ENCODE measurements at regions not wholly inside any gene's neighbourhood (a gene's known extent, or its start where the extent isn't known, plus 50 kb on each side); places are given as distances from the start of the nearest gene placed in this dataset.

DNA sequence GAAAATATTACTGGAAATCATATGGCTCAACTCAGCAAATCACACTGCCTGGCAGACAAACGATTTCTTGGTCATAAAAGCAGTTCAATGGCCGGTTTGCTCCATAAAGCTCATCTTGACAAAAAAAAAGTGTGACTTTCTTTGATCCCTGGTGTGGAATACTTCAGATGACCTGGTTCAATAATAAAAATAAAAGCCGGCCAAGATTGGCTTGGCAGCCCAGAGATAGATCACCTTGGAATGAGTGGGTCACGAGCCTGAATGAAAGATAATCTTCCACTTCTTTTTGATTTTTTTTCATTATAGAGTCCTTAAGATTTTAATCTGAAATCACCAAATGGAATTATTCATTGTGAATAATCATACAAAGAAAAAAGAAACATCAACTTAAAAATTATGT, 445.3 kb upstream of the CITED2 start:
- DNase-seq: no peak

DNA sequence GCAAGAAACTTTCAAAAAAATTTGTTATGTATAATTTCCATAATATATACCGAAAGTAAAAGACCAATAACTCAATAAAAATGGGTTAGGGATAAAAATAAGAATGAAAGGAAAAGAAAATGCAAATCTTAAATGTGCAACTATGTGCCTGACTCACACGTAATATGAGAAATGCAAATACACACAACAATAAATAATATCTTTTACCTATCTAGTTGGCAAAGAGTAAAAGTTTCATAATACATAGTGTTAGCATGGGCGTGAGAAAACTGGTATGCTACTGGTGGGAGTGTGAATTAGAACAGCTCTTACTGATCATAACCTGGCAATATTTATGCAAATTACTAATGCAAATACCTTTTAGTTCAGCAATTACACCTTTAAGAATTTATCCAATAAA, 438.5 kb upstream of the CITED2 start:
- DNase-seq: no peak

DNA sequence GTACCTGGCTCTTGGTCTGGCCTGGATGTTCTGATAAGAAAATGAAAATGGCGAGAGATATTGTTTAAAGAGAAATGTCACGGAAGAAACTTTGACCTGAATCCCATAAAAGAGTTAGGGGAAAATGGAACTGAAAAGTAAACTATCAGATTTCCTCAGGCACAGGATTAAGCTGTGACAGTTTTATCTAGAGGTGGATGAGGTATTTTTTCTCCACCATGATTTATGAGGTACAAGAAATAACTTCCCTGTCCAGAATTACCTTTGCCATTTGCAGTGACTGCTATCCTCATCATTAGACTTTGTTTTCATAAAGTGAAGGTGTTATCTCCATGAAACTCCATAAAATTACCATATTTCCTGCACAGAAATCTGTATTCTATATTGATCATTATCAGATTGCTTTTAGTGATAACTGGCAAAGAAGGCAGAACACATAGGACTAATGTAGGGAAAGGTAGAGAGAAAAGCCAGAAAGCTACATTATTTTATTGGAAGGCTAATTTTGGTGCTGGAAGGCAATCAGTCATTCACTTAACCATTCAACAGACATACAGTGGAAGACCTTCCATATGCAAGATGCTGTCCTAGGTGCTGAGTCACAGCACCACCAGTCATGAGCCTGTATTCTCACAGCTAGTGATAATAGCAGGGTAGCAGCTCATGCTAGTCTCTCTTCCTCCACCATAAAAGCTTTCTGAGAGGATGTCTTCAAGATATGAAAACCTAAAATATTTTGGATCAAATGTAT, 427.3 kb upstream of the CITED2 start:
- peak in 1 of 3 donors; percentile 12 for DNase-seq

DNA sequence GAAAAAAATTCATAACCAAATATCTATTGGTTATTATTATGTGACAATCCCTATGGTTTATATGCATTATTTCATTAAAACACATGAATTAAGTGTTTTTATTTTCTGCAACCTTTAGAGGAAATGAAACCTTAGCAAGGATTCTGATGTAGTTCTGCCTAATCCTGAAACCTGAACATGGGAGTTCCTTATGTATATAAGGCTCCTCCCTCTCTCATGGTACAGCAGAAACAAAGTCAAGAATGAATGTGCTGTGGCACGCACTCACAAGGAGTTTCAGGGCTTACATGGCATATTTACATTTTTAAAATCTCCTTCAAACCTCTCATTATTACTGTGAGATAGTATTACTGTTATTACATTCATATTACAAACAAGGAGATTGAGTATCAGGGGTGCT, 426.4 kb upstream of the CITED2 start:
- peak in 1 of 3 donors; percentile 5 for DNase-seq

DNA sequence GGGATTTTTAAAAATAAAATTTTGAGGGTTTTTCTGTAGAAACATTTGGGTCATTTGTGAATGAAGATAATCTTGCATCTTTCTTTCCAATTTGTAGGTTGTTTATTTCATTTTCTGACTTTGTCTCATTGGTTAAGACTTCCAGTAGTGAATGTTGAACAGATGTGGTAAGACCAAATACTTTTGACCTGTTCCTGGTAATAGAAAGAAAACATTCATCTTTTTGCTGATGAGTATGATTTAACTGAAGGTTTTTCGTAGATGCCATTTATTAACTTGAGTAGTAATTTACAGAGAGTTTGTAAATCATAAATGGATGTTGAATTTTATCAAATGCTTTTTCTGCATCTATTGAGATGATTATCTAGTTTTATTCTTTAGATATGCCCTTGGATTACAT, 416.1 kb upstream of the CITED2 start:
- no peak for DNase-seq

DNA sequence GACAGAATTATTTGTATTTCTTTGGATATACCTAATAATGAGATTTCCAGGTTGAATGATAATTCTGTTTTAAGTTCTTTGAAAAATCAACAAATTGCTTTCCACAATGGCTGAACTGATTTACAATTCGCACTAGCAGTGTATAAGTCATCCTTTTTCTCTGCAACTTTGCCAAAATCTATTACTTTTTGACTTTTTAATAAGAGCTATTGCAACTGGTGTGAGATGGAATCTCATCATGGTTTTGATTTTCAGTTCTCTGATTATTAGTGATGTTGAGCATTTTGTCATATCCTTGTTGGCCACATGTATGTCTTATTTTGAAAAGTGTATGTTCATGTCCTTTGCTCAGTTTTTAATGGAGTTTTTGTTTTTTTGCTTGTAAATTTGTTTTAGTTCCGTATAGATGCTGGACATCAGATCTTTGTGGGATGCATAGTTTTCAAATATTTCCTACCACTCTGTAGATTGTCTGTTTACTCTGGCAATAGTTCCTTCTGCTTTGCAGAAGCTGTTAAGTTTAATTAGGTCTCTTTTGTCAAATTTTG, 409.8 kb upstream of the CITED2 start:
- no peak for DNase-seq

DNA sequence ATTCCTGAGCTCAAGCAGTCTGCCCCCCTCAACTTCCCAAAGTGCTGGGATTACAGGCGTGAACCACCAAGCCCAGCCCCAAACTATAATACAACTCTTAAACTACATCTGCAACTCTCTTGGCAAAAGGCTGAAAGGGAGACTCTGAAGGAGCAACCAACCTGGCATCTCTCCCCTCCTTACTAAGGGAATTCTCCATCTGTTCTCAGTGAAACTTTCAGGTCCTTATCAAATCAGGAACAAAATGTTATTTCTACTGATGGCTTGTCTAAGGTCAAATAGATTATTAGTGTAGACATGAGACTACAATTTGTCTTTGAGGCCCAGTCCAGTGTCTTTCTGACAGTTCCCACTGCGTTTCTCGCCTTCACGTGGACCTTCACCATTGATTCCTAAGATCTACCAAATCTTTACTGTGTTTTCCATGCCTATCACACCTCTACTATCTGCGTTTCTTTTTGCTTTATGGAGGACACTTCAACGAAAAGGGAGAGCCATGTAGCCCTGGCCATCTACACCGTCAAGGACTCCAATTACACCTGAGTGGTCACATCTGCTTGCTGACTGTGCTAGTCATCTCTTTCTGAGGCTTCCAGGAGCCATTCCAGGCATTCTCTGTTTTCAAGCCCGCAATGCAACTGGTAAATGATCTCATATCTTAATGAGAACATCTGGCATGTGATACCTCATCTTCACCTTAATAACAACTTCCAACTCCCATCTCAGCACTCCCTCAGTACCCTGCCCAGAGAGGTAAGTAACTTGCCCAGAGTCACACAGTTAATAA, 405.7 kb upstream of the CITED2 start:
- no peak for DNase-seq

DNA sequence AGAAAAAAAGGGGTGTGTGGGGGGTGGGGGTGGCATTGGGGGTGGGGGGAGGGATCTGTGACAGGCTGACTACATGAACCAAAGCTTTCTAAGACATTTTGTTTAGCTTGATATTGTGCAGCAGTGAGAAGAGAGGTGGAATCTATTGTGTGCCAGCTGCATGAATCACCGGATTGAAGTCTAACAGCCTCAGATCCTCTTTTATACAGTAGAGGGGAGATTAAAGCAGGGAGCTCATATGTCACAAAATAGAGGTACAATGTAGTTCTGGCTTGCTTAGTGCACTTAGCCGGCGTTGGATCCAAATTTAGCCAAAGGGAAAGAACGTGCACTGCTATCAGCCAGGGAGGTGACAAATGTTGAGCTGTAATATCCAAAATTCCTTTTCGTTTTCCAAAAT, 404.2 kb upstream of the CITED2 start:
- DNase-seq: no peak

DNA sequence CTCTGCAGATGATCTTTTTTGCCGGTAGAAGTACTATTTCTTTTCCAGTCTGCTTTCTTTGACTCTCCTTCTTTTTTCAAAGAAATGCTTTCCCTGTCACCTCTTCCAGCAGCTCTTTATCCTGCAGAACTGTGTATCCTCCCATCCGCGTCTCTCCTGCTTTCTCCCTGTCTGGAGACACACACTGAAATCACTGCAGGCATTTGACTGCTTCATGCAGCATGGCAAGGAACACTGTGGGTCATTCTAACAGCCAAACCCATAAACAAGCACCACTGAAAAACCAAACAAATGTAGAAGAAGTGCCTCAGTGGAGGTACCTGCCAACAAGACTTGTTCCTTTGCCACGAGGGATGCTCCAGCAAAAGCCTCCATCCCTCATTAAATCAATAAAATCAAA, 403.7 kb upstream of the CITED2 start:
- DNase-seq: no peak

DNA sequence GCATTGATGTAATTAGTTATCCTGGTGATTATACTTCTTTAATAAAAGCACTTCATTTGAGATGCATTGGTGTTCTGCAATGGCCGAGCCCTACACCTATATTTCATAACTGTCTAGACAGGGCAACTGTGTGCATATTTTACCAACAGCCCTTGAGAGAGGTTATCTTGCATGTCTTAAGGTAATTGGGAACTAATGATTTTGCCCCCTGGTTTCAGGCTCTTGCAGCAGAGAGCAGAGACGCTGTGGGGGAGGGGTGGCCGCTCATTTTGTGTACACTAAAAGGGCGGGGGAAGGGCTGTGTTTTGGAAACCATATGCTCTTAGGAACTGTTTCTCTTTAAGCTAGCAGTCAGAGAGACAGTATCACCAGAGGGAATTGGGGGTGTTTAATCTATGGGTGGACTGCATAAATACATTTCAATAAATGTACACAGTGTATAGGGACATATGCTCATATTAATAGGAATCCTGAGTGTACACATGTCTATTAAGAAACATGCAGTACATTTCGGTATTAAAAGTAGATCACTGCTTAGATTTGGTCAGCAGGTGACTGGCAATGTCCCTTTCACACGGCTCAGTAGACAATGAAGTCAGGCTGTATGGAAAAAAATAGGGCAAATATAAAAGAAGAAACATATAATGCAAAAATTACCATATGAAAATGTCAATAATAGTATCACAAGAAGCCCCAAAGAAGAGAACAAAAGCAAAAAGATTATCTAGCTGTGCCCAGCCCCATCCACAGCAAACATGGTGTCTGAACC, 402.9 kb upstream of the CITED2 start:
- DNase-seq: no peak

DNA sequence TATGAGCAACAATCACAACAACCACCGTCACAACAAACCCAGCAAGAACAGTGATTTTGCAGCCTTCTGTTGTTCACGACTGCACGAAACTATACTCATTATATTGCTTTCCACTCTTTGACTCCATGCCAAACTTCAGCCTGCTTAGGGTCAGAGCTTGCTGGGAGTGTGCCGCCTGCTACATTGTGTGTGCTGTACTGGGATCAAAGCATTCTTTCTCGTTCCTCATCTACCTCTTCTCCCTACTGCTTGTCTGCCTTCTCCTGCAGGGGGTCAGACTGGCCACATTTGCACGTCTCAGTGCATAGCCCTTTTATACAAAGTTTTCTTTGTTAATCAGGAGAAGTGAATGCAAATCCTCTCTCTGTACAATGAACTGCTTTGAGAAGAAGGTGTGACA, 401.6 kb upstream of the CITED2 start:
- no peak for DNase-seq

DNA sequence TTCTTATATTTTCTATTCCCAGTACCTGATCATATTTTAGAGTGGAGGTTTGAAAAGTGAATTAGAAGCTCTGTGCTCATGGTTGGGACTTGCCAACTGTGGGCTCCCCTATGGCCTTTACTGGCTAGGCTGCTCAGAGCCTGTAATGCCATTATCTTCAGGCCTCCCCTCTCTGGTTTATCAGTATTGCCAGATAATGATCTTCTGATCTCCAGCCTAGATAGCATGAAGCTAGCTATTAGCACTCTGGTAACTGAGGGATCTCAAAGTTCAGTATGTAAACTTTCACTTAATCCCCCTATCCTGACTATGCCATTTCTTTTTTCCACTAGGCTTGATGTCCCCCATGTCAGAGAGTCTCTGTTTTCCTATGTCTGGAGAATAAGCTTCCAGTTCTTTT, 393.7 kb upstream of the CITED2 start:
- DNase-seq: no peak

DNA sequence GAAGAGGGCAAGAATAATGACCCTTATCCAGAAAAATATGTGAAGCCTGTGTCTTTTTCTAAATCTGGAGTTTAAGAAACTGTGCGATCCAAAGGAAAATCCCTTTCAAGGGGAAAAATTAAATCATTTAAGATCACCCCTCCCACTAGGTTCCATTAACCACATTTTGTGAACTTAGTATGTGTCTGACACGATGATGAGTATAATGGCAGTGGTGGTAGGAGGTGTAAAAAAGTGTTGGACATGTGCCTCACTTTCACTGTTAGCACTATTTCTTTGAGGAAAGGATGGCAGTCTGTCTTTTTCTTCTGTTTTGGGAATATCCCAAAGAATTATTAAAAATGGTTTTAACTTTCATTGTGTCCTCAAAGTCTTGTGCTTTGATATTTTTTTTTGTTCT, 392.3 kb upstream of the CITED2 start:
- DNase-seq: peak in 2 of 3 donors; percentile 7 to 36

DNA sequence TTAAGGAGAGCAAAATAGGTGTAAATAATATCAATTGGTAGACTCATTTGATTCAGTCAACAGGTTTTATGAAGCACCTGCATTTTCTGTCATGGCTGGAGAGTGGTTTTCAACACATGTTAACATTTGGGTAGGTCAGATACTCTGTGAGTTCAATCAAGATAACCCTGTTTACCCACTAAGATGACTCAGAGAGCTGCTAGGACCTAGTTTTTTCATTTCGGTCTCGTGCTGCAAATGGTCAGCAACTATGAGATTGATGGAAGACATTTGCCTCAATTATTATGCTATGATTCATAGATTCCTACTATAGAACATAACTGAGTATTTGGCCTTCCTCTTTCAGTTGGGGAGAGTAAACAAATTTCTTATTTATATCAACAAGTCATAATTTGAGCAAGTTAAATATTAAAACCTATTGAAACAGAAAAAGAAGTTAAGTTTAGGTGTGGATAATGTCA, 391.4 kb upstream of the CITED2 start:
- peak; percentile 64 to 89 (median 84) for DNase-seq

DNA sequence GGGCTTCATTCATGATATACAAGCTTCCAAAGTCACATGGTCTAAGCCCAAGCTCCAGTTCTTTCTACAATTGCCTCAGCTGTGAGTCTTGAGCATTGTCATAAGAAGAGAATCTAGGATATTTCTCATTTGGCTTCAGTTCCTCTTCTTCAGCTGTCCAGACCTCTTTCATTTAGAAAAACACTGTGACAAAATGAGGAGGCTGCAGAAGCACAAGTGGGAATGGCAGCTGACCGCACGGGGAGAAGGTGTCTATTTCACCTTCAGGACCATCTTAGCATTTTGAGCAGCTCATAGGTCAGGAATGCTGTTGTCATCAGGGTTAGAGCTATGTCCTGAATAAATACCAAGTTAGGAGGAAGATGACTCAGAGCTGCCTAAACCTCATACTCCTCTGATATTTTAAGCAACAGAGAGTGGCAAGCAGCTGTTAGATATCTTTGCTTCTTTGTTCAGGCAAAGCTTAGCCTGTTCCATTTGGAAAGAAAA, 390.1 kb upstream of the CITED2 start:
- peak; percentile 68 to 89 (median 85) for DNase-seq

DNA sequence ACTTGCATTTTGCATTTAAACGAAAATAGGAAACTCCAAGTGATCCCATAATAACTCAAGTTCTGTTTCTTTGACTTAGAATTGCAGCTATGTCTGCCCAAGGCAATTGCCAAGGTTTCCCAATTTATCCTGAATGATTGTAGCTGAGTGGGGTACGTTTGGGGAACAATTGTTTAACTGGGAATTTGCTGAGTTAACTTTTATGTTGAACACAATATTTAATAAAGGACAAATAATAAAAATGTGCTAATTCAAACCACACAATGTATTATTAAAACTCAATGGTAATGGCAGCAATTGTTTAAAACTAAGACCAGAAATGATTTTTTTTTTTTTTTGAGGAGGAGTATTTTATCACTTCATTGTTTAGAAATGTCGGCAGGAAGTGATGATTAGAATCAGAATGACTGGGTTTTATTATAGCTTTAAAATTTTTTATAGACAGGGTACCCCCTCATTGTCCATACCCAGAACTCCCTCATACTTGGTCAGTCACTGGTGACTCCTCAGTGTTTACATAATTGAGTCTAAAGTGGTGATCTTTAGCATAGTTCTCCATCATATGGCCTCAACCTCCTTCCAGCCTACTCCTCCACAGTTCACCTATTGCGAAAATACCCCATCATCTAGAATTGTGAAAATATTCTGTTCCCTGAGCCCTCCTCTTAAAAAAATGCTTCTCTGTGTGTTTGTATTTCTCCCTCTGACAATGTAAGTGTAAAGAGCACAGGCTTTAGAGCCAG, 389.2 kb upstream of the CITED2 start:
- peak; percentile 63 to 75 (median 71) for DNase-seq

DNA sequence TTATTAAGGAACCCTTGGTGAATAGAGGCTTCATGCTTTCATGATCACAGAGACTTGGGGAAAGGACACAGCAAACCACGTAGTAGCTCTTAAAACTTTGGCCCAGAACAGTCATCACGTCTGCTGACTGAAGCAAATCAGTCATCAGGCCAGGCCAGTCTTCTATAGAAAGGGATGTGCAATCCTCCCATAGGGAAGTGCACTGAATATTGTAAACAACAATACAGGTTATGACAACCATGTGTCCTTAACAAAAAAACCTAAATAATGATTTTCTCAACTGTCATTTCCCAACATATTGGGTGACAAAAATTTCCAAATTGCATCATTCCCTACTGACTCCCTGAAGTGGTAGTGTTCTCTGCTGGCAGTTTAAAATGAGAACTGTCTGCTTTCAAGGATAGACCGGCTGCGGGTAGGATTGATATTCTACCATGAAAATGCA, 388.2 kb upstream of the CITED2 start:
- DNase-seq: peak; percentile 89 to 97 (median 95)

DNA sequence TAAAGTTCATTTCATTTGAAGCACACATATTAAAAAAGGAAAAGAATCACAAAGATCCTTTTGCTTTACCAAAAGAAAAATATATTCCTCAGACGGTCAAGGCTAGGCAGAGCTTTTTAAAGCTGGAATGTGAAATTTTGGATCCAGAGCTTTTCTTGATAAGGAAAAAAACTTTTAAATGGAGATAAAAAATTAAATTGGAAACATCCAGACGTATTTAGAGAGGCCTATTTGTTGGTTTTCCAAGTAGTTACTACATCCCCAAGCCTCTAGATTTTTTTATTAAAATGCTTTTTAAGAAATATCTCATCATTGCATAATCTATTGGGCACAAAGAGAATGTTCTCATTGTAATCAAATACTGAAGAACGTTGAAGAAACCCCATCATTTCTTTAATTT, 385.7 kb upstream of the CITED2 start:
- no peak for DNase-seq

DNA sequence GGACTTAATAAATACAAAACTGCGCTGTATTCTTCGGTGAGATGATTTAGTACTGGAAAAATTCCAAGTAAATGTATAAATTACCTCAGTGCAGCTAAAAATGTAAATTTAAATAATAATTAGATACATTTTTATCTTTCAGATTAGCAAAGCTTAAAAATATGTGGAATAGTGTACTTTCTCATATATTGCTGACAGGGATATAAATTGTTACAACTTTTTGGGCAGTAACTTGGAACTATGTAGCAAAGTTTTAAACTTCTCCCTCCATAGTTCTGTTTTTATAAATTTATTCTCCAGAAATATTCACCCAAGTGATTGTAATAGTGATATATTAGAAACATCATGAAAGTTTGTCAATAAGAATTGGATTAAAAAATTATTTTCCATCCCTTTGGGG, 384.6 kb upstream of the CITED2 start:
- DNase-seq: no peak

DNA sequence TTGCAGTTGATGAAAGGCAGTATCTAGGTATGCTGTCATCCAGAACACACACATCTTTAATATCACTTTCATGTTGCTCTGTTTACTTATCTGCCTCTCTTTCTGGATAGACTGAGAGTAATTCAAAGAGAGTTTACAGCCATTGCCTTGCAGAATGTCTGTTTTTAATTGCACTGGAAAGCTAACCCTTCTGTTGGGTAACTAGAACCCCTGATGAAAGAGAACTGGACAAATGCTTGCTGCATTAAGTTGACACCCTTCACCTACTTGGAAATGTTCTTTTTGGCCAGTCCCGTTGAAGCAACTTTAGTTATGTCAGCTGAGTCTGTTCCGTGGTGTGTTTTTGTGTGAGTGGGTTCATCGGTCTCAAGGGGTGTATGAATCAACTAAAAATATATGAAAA, 383.8 kb upstream of the CITED2 start:
- no peak for DNase-seq

DNA sequence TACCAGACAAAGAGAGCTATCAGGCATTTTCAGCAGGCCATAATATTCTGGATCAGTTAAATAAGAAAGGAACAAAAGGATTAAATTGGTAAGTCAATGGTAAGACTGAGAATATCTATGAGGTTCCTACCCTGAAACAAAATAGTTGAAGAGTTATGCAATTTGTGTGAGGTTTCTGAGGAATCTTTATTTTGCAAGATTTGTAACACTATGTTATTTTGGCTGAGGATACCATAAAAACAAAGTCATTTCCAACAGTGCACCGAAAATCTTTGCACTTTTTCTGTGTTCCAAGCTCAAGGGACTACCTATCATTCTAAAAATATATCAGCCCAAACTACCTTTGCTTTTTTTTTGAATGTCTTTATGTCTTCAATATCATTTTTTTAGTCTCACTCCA, 383.3 kb upstream of the CITED2 start:
- peak in 1 of 3 donors; percentile 7 for DNase-seq

DNA sequence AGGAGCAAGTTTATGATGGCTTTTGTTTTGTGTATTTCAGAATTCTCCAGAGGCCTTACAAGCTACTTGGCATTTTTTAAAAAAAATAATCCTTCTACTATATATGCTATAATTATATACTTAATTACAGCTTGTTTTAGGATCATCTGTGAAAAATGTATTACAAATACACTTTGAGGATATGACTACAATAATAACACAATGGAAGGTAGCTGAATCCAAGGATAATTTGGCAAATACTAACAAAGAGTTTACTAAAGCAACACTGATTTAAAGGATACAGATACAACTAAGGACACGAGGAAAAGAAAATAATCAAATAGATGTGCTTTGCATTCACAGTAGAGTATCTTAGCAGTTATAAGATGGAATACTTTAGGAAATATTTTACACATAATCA, 381.9 kb upstream of the CITED2 start:
- no peak for DNase-seq

Measured in suppressor macrophage treated with lipopolysaccharide for 1 hour (primary cell).